Activated B cell treated with CpG ODN at 0.5 μM for 24 hours (primary cell): ENCODE measurements at regions not wholly inside any gene's neighbourhood (a gene's known extent, or its start where the extent isn't known, plus 50 kb on each side); places are given as distances from the start of the nearest gene placed in this dataset.

Experiments
- ATAC-seq: fragments of 200-7000 bp; cut with Tn5 transposase; one replicate; pipeline ENCODE4 v1.10.0; 2021; ENCODE audit warnings: low read depth, mild to moderate bottlenecking, moderate library complexity
- CTCF ChIA-PET: fragments of 350-600 bp; sonication (Branson Sonifier 250); formaldehyde crosslinking; loops from one replicate; lab custom pipeline; 2021; ENCODE audit warnings: antibody characterized with exemption; lab: Charles Lee
- POLR2A ChIA-PET: fragments of 350-600 bp; sonication (Branson Sonifier 250); formaldehyde crosslinking; loops from one replicate; lab custom pipeline; 2021; ENCODE audit warnings: antibody characterized with exemption; lab: Charles Lee
- DNase-seq: peaks from one replicate; pipeline ENCODE4 v3.0.0; 2022
- H3K27ac Mint-ChIP-seq: one replicate; pipeline ENCODE4 v1.8.0; 2020; ENCODE audit warnings: mixed read lengths
- H3K27me3 Mint-ChIP-seq: one replicate; pipeline ENCODE4 v1.8.0; 2021; ENCODE audit warnings: mixed read lengths
- H3K36me3 Mint-ChIP-seq: one replicate; pipeline ENCODE4 v1.8.0; 2021; ENCODE audit warnings: low read depth, mixed read lengths
- H3K4me1 Mint-ChIP-seq: one replicate; pipeline ENCODE4 v1.8.0; 2021; ENCODE audit warnings: mixed read lengths
- H3K4me3 Mint-ChIP-seq: one replicate; pipeline ENCODE4 v1.8.0; 2020; ENCODE audit warnings: mild to moderate bottlenecking, mixed read lengths
- H3K9me3 Mint-ChIP-seq: one replicate; pipeline ENCODE4 v1.8.0; 2020; ENCODE audit warnings: mixed read lengths
- CTCF ChIP-seq: fragments of 200-600 bp; IDR thresholded peaks from one replicate; pipeline ENCODE4 v1.8.0; 2022; ENCODE audit warnings: antibody characterized with exemption, mild to moderate bottlenecking
- intact Hi-C: fragments of 100-400 bp; cut with micrococcal nuclease; formaldehyde crosslinking; loops from one replicate; pipeline ENCODE4 v1.15.1; 2024

DNA sequence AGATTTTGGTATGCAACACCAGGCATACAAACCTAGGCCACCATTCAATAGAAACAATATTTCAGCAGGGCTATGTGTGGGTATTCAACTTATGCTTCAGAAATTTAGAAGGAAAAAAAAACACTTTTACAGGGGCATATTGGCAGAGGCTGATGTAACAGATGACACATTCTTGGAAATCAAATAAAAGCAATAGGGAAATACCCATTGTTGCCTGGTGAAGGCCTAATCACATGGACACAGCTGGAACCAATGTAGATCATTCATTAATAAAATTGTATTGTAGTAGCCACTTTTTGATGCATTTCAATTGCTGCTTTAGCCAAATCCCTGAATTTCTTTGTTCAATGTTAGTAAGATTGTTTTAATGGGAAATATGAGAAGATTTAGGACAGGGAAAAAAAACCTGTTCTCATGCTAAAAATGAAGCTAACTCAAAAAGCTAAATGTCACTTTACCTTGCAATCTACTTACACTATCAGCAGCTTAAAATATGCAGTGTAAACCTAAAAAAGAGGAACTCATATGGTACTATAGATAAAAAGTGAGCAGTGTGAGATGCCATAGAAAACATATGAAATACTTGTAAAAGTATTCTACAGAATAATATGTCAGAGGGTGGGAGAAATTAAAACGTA, 289.4 kb downstream of the ZEB2 start:
- H3K36me3 Mint-ChIP-seq: no peaks in the 10 kb centered on the region
- CTCF ChIA-PET: no interaction called here
- H3K9me3 Mint-ChIP-seq: no peaks in the 10 kb centered on the region
- no peak overlapping the region for H3K4me3 Mint-ChIP-seq
- no peak overlapping the region for H3K27ac Mint-ChIP-seq
- H3K27me3 Mint-ChIP-seq: no peaks in the 10 kb centered on the region
- intact Hi-C loops: no loop called here
- ATAC-seq (no peak), DNase-seq (no peak)
- H3K4me1 Mint-ChIP-seq: peaks cover 42% of the 10 kb centered on the region
- no peak for TF ChIP-seq CTCF
- POLR2A ChIA-PET: interaction anchor here (0.6 to 0.7 kb wide), 2 partner anchors 8 to 613 kb away, joined by 3 read pairs; no protein-coding TSS in a partner anchor

GRCh38 chr2:144230033-144230432, 289.9 kb downstream of the ZEB2 start:
- TF ChIP-seq CTCF: no peak
- no peaks in the 10 kb centered on the region for H3K36me3 Mint-ChIP-seq
- ChIA-PET CTCF (no interaction called here), POLR2A (no interaction called here)
- no peak overlapping the region for H3K4me3 Mint-ChIP-seq
- DNase-seq (no peak), ATAC-seq (no peak)
- intact Hi-C loops: no loop called here
- H3K4me1 Mint-ChIP-seq: peaks cover 39% of the 10 kb centered on the region
- no peak overlapping the region for H3K27ac Mint-ChIP-seq
- no peaks in the 10 kb centered on the region for H3K9me3 Mint-ChIP-seq
- no peaks in the 10 kb centered on the region for H3K27me3 Mint-ChIP-seq

DNA sequence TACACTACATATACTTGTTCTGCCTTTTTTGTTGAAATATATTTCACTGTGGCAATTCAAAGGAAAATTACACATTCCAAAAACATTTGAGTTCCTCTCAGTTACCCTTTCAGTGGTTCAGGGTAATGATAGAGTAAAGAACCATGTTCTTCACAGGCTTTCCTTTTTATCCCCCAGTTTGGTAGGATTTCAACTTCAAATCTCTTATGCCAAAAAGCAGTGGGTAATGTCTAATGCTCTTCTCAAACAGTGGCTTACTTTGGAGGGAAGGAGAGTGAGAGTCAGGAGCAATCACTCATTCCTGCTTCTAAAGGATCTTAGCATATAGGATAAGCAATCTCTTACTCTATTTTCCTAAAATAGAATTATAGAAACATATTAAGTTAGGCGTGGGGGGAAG, 290.6 kb downstream of the ZEB2 start:
- ChIA-PET CTCF (no interaction called here), POLR2A (no interaction called here)
- Mint-ChIP-seq H3K4me1 (peaks cover 32% of the 10 kb centered on the region), H3K36me3 (no peaks in the 10 kb centered on the region), H3K9me3 (no peaks in the 10 kb centered on the region), H3K4me3 (no peak overlapping the region), H3K27ac (no peak overlapping the region), H3K27me3 (no peaks in the 10 kb centered on the region)
- DNase-seq: no peak
- no peak for ATAC-seq
- no peak for TF ChIP-seq CTCF
- intact Hi-C loops: no loop called here

- ChIA-PET CTCF (interaction anchor here (0.6 kb wide), 1 partner anchor 23 kb away, joined by 3 read pairs; no protein-coding TSS in a partner anchor), POLR2A (no interaction called here)
- Mint-ChIP-seq H3K4me1 (peaks cover 16% of the 10 kb centered on the region), H3K9me3 (no peaks in the 10 kb centered on the region), H3K27ac (no peak overlapping the region), H3K4me3 (no peak overlapping the region), H3K27me3 (no peaks in the 10 kb centered on the region), H3K36me3 (no peaks in the 10 kb centered on the region)
- TF ChIP-seq CTCF: no peak
- no peak for ATAC-seq
- intact Hi-C loops: loop anchor here (2.0 kb wide), 1 partner anchor 13 kb away; no protein-coding TSS in a partner anchor
- no peak for DNase-seq
These were observed 292.4 kb downstream of the ZEB2 start for GRCh38 chr2:144227427-144228105.

DNA sequence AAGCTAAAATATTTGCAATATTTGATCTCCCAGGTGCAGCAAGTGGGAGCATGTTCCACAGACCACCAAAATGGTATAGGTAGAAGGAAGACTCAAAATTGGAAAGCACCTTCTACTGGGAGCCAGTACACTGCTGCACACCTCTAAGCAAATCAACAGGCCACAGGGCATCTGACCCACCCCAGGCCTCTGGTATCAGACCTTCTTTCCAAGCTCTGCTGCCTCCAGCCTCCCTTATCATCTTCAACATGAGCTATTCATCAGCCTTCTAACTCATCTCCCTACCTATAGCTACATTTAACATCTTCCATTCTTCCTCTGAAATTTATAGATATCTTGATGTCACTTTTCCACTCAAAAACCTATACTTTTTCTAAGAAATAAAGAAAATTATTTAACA, 294.8 kb downstream of the ZEB2 start:
- no peak for DNase-seq
- H3K9me3 Mint-ChIP-seq: no peaks in the 10 kb centered on the region
- POLR2A ChIA-PET: no interaction called here
- peaks cover 4% of the 10 kb centered on the region for H3K4me1 Mint-ChIP-seq
- intact Hi-C loops: no loop called here
- no peak overlapping the region for H3K4me3 Mint-ChIP-seq
- H3K36me3 Mint-ChIP-seq: no peaks in the 10 kb centered on the region
- ATAC-seq: no peak
- TF ChIP-seq CTCF: no peak
- CTCF ChIA-PET: no interaction called here
- H3K27ac Mint-ChIP-seq: no peak overlapping the region
- no peaks in the 10 kb centered on the region for H3K27me3 Mint-ChIP-seq
